CD14-positive monocyte (primary cell): ENCODE measurements at regions not wholly inside any gene's neighbourhood (a gene's known extent, or its start where the extent isn't known, plus 50 kb on each side); places are given as distances from the start of the nearest gene placed in this dataset.

ENCODE experiments used
- DNase-seq, 3 donors: peaks; one replicate each; pipeline ENCODE4 v3.0.0-alpha.2; 2011 to 2022
- H2AFZ ChIP-seq: 2 replicates; pipeline ENCODE4 v1.6.0; 2012; ENCODE audit warnings: mild to moderate bottlenecking, low read depth, low read length, inconsistent platforms; ENCODE audit not compliant: insufficient read depth, poor library complexity, severe bottlenecking
- H3K27ac ChIP-seq, 2 donors: 1 replicate in 1 of 2; 2 replicates in 1 of 2; pipeline ENCODE4 v1.5.1; 2012 to 2013; ENCODE audit warnings: low read length in 2 of 2, control low read depth in 1 of 2, inconsistent platforms in 1 of 2, low read depth in 1 of 2, mild to moderate bottlenecking in 1 of 2
- H3K27me3 ChIP-seq, 2 donors: one replicate each; pipeline versions ENCODE4 v1.6.0 to v1.6.1; 2011 to 2013; ENCODE audit warnings: low read length in 2 of 2; ENCODE audit not compliant: control insufficient read depth in 2 of 2, insufficient read depth in 2 of 2
- H3K36me3 ChIP-seq, 2 donors: replicated peaks in 1 of 2; 1 replicate in 1 of 2; 2 replicates in 1 of 2; pipeline versions ENCODE4 v1.5.1 to v1.6.1; 2012 to 2013; ENCODE audit warnings: low read length in 2 of 2, control low read depth in 1 of 2, inconsistent platforms in 1 of 2, mild to moderate bottlenecking in 1 of 2; ENCODE audit not compliant: insufficient read depth in 2 of 2, control insufficient read depth in 1 of 2
- H3K4me1 ChIP-seq, 2 donors: 1 replicate in 1 of 2; 2 replicates in 1 of 2; pipeline versions ENCODE4 v1.5.1 to v1.6.1; 2012 to 2013; ENCODE audit warnings: low read length in 2 of 2, control low read depth in 1 of 2, inconsistent platforms in 1 of 2, mild to moderate bottlenecking in 1 of 2, moderate library complexity in 1 of 2; ENCODE audit not compliant: insufficient read depth in 2 of 2, control insufficient read depth in 1 of 2
- H3K4me2 ChIP-seq: replicated peaks from 2 replicates; pipeline ENCODE3; 2012; ENCODE audit warnings: low read length, moderate library complexity, mild to moderate bottlenecking; ENCODE audit not compliant: poor library complexity, severe bottlenecking; ENCODE audit errors: extremely low read depth
- H3K4me3 ChIP-seq, 3 experiments: fragments of 200-600 bp in 1 of 3; sonication (generic) in 1 of 3; replicated peaks in 1 of 3; 1 replicate in 2 of 3; 2 replicates in 1 of 3; pipeline ENCODE4 v1.5.1; 2011 to 2013; ENCODE audit warnings: low read length in 3 of 3, mild to moderate bottlenecking in 3 of 3, control low read depth in 2 of 3, low read depth in 2 of 3, inconsistent platforms in 1 of 3, moderate library complexity in 1 of 3
- H3K79me2 ChIP-seq: 2 replicates; pipeline ENCODE4 v1.6.0; 2012; ENCODE audit warnings: mild to moderate bottlenecking, control low read depth, inconsistent platforms, low read length, moderate library complexity; ENCODE audit not compliant: insufficient read depth
- H3K9ac ChIP-seq: 2 replicates; pipeline ENCODE4 v1.6.0; 2017; ENCODE audit warnings: low read length, mild to moderate bottlenecking; ENCODE audit not compliant: insufficient read depth, poor library complexity, severe bottlenecking
- H3K9me3 ChIP-seq, 2 donors: replicated peaks in 1 of 2; 1 replicate in 1 of 2; 2 replicates in 1 of 2; pipeline versions ENCODE4 v1.5.1 to v1.6.1; 2012 to 2013; ENCODE audit warnings: low read length in 2 of 2, control low read depth in 1 of 2; ENCODE audit not compliant: control insufficient read depth in 1 of 2, insufficient read depth in 1 of 2
- H4K20me1 ChIP-seq: 2 replicates; pipeline ENCODE4 v1.6.0; 2012; ENCODE audit warnings: mild to moderate bottlenecking, low read length, control low read depth, moderate library complexity; ENCODE audit not compliant: insufficient read depth
- H3K27ac Mint-ChIP-seq, 7 donors: one replicate each; pipeline ENCODE4 v1.8.0; 2020; ENCODE audit warnings: mild to moderate bottlenecking in 7 of 7, mixed read lengths in 7 of 7, moderate library complexity in 6 of 7, inconsistent platforms in 2 of 7
- H3K27me3 Mint-ChIP-seq, 3 donors: one replicate each; pipeline ENCODE4 v1.8.0; 2021 to 2022; ENCODE audit warnings: low read depth in 3 of 3, mild to moderate bottlenecking in 3 of 3, mixed read lengths in 3 of 3, moderate library complexity in 3 of 3, inconsistent platforms in 1 of 3
- H3K36me3 Mint-ChIP-seq, 2 donors: one replicate each; pipeline ENCODE4 v1.8.0; 2020; ENCODE audit warnings: mixed read lengths in 2 of 2, inconsistent platforms in 1 of 2, mild to moderate bottlenecking in 1 of 2
- H3K4me1 Mint-ChIP-seq: one replicate; pipeline ENCODE4 v1.8.0; 2020; ENCODE audit warnings: mild to moderate bottlenecking, mixed read lengths
- H3K4me3 Mint-ChIP-seq, 2 donors: one replicate each; pipeline ENCODE4 v1.8.0; 2020; ENCODE audit warnings: mild to moderate bottlenecking in 2 of 2, mixed read lengths in 2 of 2, moderate library complexity in 1 of 2
- H3K9me3 Mint-ChIP-seq, 7 donors: one replicate each; pipeline ENCODE4 v1.8.0; 2020 to 2022; ENCODE audit warnings: mixed read lengths in 7 of 7, mild to moderate bottlenecking in 6 of 7, moderate library complexity in 6 of 7, inconsistent platforms in 2 of 7
- WGBS: methylation state at CpG from one replicate; pipeline ENCODE4 v1.1.5; 2013; ENCODE audit warnings: missing lambda C conversion rate; ENCODE audit not compliant: insufficient coverage; 5-methylcytosine and 5-hydroxymethylcytosine counted together
- intact Hi-C, 2 donors: fragments of 100-400 bp; cut with micrococcal nuclease; formaldehyde crosslinking; loops; one replicate each; pipeline versions ENCODE4 v1.15.0 to v1.15.1; 2023
- TF ChIP-seq, protein P1 (sequence below): fragments of 200-600 bp; IDR thresholded peaks from one replicate; pipeline ENCODE4 v1.8.0; 2022; ENCODE audit warnings: antibody characterized with exemption, mild to moderate bottlenecking

DNA sequence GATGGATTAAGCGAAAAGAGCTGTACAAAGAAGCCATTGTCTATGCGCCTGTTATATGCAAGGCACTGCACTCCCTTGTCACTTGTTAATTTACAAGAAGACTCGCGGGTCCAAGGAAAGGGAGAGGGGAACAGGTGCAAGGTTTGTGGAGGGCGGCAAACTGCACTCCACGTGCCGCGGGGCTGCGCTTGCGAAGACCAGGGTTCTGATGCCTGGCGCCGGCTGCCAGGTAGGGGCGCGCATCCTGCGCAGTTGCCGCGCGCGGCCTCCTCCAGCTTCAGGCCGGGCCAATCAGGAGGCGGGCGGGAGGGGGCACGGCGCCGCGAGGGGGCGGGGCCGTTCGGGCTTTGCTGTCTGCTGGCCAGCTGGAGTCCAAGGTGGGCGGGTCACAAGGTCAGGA, 140.6 kb upstream of the PALS2 start:
- intact Hi-C loops, result no loop called here
- H3K9ac ChIP-seq, result no peak overlapping the region
- no peaks in the 10 kb centered on the region for H3K36me3 ChIP-seq
- Mint-ChIP-seq H3K27ac (no peak overlapping the region), H3K36me3 (no peaks in the 10 kb centered on the region), H3K27me3 (no peaks in the 10 kb centered on the region), H3K9me3 (peaks cover 0 to 7% (median 4%) of the 10 kb centered on the region in 7 donors), H3K4me1 (peaks cover 1% of the 10 kb centered on the region), H3K4me3 (no peak overlapping the region)
- DNase-seq, result no peak
- H3K27ac ChIP-seq, result no peak overlapping the region
- no peaks in the 10 kb centered on the region for H3K79me2 ChIP-seq
- no peak overlapping the region for H3K4me2 ChIP-seq
- TF ChIP-seq, protein P1, sequence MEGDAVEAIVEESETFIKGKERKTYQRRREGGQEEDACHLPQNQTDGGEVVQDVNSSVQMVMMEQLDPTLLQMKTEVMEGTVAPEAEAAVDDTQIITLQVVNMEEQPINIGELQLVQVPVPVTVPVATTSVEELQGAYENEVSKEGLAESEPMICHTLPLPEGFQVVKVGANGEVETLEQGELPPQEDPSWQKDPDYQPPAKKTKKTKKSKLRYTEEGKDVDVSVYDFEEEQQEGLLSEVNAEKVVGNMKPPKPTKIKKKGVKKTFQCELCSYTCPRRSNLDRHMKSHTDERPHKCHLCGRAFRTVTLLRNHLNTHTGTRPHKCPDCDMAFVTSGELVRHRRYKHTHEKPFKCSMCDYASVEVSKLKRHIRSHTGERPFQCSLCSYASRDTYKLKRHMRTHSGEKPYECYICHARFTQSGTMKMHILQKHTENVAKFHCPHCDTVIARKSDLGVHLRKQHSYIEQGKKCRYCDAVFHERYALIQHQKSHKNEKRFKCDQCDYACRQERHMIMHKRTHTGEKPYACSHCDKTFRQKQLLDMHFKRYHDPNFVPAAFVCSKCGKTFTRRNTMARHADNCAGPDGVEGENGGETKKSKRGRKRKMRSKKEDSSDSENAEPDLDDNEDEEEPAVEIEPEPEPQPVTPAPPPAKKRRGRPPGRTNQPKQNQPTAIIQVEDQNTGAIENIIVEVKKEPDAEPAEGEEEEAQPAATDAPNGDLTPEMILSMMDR, result no peak
- no peaks in the 10 kb centered on the region for H3K27me3 ChIP-seq
- no peak overlapping the region for H2AFZ ChIP-seq
- H3K9me3 ChIP-seq, result peaks cover 0 to 3% of the 10 kb centered on the region in 2 donors
- H3K4me3 ChIP-seq, result no peak overlapping the region
- H4K20me1 ChIP-seq, result no peaks in the 10 kb centered on the region
- H3K4me1 ChIP-seq, result no peaks in the 10 kb centered on the region
- WGBS, result over 99% methylated on average over 19 of the region's 30 CpGs

DNA sequence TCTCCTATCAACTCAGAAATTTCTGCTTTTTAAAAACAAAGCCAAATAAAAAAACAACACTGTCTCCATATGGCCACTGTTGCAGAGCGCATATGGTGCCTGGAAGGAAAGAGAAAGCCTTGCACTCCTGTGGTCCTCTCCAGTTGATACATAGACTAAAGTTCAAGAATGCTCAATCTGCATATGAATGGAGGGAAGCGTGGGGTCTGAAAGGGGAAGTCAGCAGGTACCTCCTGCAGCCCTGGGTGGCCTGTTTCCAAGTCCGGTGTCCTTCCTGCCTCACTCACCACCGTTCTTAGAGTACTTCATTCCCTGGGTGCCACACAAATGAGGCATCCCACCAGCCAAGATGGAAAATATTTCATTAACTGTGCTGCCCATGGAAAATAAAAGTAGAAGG, 138.3 kb upstream of the PALS2 start:
- H3K79me2 ChIP-seq, result no peaks in the 10 kb centered on the region
- peaks cover 0 to 3% of the 10 kb centered on the region in 2 donors for H3K9me3 ChIP-seq
- H3K27ac ChIP-seq, result no peak overlapping the region
- H3K9ac ChIP-seq, result no peak overlapping the region
- Mint-ChIP-seq H3K4me1 (no peaks in the 10 kb centered on the region), H3K9me3 (peaks cover 0 to 12% (median 4%) of the 10 kb centered on the region in 7 donors), H3K36me3 (no peaks in the 10 kb centered on the region), H3K27me3 (peaks cover 0 to 2% (median 0%) of the 10 kb centered on the region in 3 donors), H3K27ac (no peak overlapping the region), H3K4me3 (no peak overlapping the region)
- H3K4me3 ChIP-seq, result no peak overlapping the region
- no peaks in the 10 kb centered on the region for H3K27me3 ChIP-seq
- intact Hi-C loops, result no loop called here
- H3K4me1 ChIP-seq, result no peaks in the 10 kb centered on the region
- WGBS, result 0% methylated on average over 1 of the region's 4 CpGs
- H3K4me2 ChIP-seq, result no peak overlapping the region
- no peaks in the 10 kb centered on the region for H4K20me1 ChIP-seq
- TF ChIP-seq, protein P1, result no peak
- no peaks in the 10 kb centered on the region for H3K36me3 ChIP-seq
- H2AFZ ChIP-seq, result no peak overlapping the region
- no peak for DNase-seq
